ENCODE measurements at regions not wholly inside any gene's neighbourhood (a gene's known extent, or its start where the extent isn't known, plus 50 kb on each side); places are given as distances from the start of the nearest gene placed in this dataset.

GRCh38 chr1:47617381-47618221 lies 179.8 kb downstream of the FOXD2 start:
- TF ChIP-seq POLR2A (IDR thresholded peaks at IDR 0.05), result no peak
- TF ChIP-seq CTCF (IDR thresholded peaks at IDR 0.05), result no peak
- Histone ChIP-seq H3K4me3 (no peak overlapping the region), H3K27ac (no peak overlapping the region), H3K27me3 (no peaks in the 10 kb centered on the region), H3K4me1 (no peaks in the 10 kb centered on the region), H3K36me3 (no peaks in the 10 kb centered on the region), H3K9me3 (no peaks in the 10 kb centered on the region)
- no peak for DNase-seq

GRCh38 chr1:47618222-47618720 lies 180.4 kb downstream of the FOXD2 start:
- H3K27me3 ChIP-seq, result no peaks in the 10 kb centered on the region
- no peaks in the 10 kb centered on the region for H3K9me3 ChIP-seq
- TF ChIP-seq POLR2A (IDR thresholded peaks at IDR 0.05), result no peak
- no peak for DNase-seq
- no peaks in the 10 kb centered on the region for H3K36me3 ChIP-seq
- H3K4me1 ChIP-seq, result no peaks in the 10 kb centered on the region
- no peak overlapping the region for H3K27ac ChIP-seq
- H3K4me3 ChIP-seq, result no peak overlapping the region

- no peaks in the 10 kb centered on the region for H3K27me3 ChIP-seq
- no peak overlapping the region for H3K27ac ChIP-seq
- H3K9me3 ChIP-seq, result no peaks in the 10 kb centered on the region
- TF ChIP-seq POLR2A (IDR thresholded peaks at IDR 0.05) (no peak), CTCF (IDR thresholded peaks at IDR 0.05) (no peak)
- no peaks in the 10 kb centered on the region for H3K4me1 ChIP-seq
- no peak overlapping the region for H3K4me3 ChIP-seq
- DNase-seq, result no peak
- no peaks in the 10 kb centered on the region for H3K36me3 ChIP-seq
These were observed 181.0 kb downstream of the FOXD2 start for GRCh38 chr1:47618830-47619229.

- no peaks in the 10 kb centered on the region for H3K9me3 ChIP-seq
- no peaks in the 10 kb centered on the region for H3K36me3 ChIP-seq
- H3K27me3 ChIP-seq, result no peaks in the 10 kb centered on the region
- H3K4me3 ChIP-seq, result no peak overlapping the region
- no peak for DNase-seq
- no peak for TF ChIP-seq CTCF (IDR thresholded peaks at IDR 0.05)
- TF ChIP-seq POLR2A (IDR thresholded peaks at IDR 0.05), result no peak
- no peak overlapping the region for H3K27ac ChIP-seq
- H3K4me1 ChIP-seq, result no peaks in the 10 kb centered on the region
These were observed 183.6 kb downstream of the FOXD2 start for GRCh38 chr1:47621483-47621882.

GRCh38 chr1:47621977-47622376 lies 184.1 kb downstream of the FOXD2 start:
- Histone ChIP-seq H3K27ac (no peak overlapping the region), H3K36me3 (no peaks in the 10 kb centered on the region), H3K4me1 (no peaks in the 10 kb centered on the region), H3K4me3 (no peak overlapping the region), H3K27me3 (no peaks in the 10 kb centered on the region), H3K9me3 (no peaks in the 10 kb centered on the region)
- DNase-seq, result no peak
- TF ChIP-seq POLR2A (IDR thresholded peaks at IDR 0.05) (no peak), CTCF (IDR thresholded peaks at IDR 0.05) (no peak)

- Histone ChIP-seq H3K4me1 (no peaks in the 10 kb centered on the region), H3K9me3 (no peaks in the 10 kb centered on the region), H3K27ac (no peak overlapping the region), H3K27me3 (no peaks in the 10 kb centered on the region), H3K36me3 (no peaks in the 10 kb centered on the region), H3K4me3 (no peak overlapping the region)
- TF ChIP-seq CTCF (IDR thresholded peaks at IDR 0.05) (no peak), POLR2A (IDR thresholded peaks at IDR 0.05) (no peak)
- DNase-seq, result no peak
These were observed 185.1 kb downstream of the FOXD2 start for GRCh38 chr1:47622776-47623556.

Measured in Peyer's patch (tissue), 4 donors.